ENCODE measurements at regions not wholly inside any gene's neighbourhood (a gene's known extent, or its start where the extent isn't known, plus 50 kb on each side); places are given as distances from the start of the nearest gene placed in this dataset.

DNA sequence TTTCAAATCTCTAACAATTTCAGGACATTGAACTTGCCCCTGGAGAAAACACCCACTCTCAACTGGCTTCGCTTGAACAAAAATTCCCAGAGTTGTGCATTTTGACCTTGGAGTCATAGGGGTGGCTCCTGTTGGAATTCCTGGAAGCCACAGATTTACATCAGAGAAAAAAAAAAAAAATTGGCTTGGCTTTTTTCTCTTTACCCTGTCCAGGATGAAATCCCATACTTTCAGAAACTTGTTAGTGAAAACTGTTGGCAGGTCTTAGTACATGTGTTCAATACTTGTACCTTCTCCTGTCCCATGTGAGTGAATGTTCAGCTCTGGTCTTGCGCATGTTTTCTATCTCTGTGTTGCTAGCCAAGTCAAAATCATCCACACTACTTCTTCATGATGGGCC is 228.8 kb downstream of the TGFB2 start:
- DNase-seq (ENCODE audit: insufficient read length, low spot score): no peak
- no peak for FAIRE-seq

GRCh38 chr1:218575079-218575478 is 229.9 kb downstream of the TGFB2 start:
- FAIRE-seq: no peak
- DNase-seq (ENCODE audit: insufficient read length, low spot score): no peak

- FAIRE-seq: no peak
- no peak for DNase-seq (ENCODE audit: insufficient read length, low spot score)
These were observed 230.7 kb downstream of the TGFB2 start for GRCh38 chr1:218575856-218576255.

GRCh38 chr1:218582646-218583045 is 237.5 kb downstream of the TGFB2 start:
- DNase-seq (ENCODE audit: insufficient read length, low spot score) (no peak), FAIRE-seq (no peak)

GRCh38 chr1:218584418-218585155 is 239.5 kb downstream of the TGFB2 start:
- DNase-seq (ENCODE audit: insufficient read length, low spot score) (no peak), FAIRE-seq (no peak)

DNA sequence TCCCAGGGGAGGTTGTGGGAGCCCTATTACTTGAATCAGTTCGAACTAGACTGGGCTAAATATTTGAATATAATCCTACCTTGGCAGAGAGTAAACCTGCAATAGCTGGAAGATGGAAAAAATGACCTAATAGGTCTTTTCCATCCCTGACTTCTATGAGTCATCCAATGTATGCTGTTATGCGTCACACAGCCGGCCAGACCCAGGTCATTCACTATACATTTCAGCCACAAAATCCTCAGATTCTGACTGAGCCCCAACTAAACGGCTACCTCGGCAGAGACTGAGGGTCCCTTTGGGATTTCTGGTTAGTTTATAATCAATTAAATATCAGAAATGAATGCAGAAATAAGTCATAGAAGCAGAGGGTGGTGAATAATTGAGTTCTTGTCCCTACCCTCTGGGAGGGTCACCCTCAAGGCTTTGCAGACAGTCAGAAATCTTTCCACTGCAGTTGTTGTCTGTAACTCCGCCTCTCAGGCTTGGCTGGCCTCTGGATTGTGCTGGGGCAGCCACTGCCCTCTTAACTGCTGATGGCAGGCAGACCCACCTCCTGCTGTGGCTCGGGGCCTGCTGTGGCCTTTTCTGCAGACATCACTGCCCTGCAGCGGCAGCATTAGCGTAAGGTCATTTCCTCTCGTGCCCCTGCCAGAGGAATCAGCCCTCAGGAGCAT is 240.5 kb downstream of the TGFB2 start:
- FAIRE-seq (peak; percentile 80), DNase-seq (ENCODE audit: insufficient read length, low spot score) (peak; percentile 70)

- no peak for FAIRE-seq
These were observed 242.8 kb downstream of the TGFB2 start for GRCh38 chr1:218587900-218588299.

GRCh38 chr1:218588540-218589172 is 243.5 kb downstream of the TGFB2 start:
- FAIRE-seq (no peak), DNase-seq (ENCODE audit: insufficient read length, low spot score) (no peak)

More at GRCh38 chr1:218587900-218588299, 242.8 kb downstream of the TGFB2 start:
- no peak for DNase-seq (ENCODE audit: insufficient read length, low spot score)

- FAIRE-seq (no peak), DNase-seq (ENCODE audit: insufficient read length, low spot score) (no peak)
These were observed 244.4 kb downstream of the TGFB2 start for GRCh38 chr1:218589487-218589886.

DNA sequence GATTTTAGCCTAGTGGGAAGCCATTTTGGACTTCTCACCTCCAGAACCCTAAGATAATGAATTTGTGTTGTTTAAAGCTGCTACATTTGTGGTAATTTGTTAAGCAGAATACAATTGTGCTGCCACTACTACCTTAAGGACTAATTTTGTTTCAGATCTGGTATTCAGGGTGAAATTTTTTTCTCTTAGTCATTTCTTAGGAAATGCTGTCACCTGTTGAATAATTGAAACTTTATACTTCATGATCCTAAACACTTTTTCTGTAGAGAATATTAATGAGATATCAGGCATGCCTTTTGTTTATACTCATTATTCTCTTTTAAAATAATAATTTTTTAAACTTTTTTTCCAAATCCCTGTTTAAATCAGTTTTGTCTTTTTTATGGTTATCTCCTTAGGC is 246.8 kb downstream of the TGFB2 start:
- DNase-seq (ENCODE audit: insufficient read length, low spot score) (no peak), FAIRE-seq (no peak)

- no peak for DNase-seq (ENCODE audit: insufficient read length, low spot score)
- FAIRE-seq: peak; percentile 71
These were observed 247.6 kb downstream of the TGFB2 start for GRCh38 chr1:218592688-218593087.

- no peak for DNase-seq (ENCODE audit: insufficient read length, low spot score)
These were observed 255.8 kb downstream of the TGFB2 start for GRCh38 chr1:218600968-218601367.

DNA sequence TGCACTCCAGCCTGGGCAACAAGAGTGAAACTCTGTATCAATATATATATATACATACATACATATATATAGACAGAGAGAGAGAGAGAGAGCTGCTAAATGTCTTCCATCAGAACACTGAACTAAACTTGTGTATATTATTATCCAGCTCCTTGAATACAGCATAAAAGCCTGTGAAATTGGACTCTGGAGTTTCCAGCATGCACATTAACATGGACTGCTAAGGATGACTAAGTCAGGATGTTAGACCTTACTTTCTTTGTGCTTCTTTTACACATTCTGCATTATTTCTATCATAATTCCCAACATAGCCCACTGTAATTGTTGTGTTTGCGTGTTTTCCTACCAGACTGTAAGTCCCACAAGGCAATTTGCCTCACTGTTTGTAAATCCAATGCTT is 259.1 kb downstream of the TGFB2 start:
- DNase-seq (ENCODE audit: insufficient read length, low spot score) (no peak), FAIRE-seq (no peak)

More at GRCh38 chr1:218600968-218601367, 255.8 kb downstream of the TGFB2 start:
- FAIRE-seq: no peak

DNA sequence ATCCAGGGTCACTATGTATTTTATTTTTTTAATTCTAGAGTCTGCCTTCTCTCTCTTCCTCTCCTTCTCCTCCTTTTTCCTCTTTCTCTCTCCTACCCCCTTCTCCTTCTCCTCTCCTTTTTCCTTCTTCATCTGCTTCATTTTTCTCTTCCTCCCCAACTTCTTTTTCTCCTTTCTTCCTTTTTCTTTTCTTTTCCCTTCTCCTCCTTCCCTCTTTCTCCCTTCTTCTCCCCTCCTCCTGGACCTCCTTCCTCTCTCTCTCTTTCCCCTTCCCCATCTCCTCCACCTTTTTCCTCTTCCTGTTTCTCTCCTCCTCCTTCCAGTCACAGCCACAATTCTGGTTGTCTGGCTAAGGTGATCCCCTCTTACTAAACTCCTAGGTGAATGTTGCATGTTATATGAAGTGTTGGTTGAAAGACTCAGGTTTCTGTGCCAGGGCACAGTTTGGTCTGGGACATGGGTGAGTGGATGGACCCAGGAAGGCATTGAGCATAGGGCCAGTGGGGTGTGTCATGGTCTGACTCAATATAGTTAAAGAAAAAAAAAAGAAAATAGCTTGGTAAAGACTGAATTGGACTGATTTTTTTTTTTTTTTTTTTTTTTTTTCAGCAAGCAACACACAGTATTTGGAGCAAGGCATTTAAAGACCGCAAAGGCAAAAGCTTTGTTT is 266.9 kb downstream of the TGFB2 start:
- DNase-seq (ENCODE audit: insufficient read length, low spot score) (no peak), FAIRE-seq (no peak)

- FAIRE-seq (no peak), DNase-seq (ENCODE audit: insufficient read length, low spot score) (no peak)
These were observed 268.0 kb downstream of the TGFB2 start for GRCh38 chr1:218613105-218613504.

- DNase-seq (ENCODE audit: insufficient read length, low spot score) (no peak), FAIRE-seq (no peak)
These were observed 268.9 kb downstream of the TGFB2 start for GRCh38 chr1:218614031-218614430.

GRCh38 chr1:218616681-218617080 is 271.5 kb downstream of the TGFB2 start:
- FAIRE-seq: no peak

DNA sequence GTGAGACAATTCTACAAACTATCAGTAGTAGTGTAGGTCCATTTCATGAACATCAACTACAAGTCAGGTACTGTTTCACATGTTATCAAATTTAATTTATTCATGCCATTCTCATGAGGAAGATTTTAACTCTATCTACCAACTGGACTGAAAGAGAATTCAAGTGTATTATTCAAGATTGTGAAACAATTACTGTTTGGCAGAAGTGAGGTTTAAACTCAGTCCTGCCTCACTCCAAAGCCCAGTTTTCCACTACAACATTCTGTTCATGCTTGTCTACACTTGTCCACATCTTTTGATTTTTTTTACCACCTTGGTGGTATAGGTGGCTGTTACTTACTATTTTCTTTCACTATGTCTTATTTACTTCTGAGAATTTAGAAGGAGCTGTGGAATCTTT is 272.9 kb downstream of the TGFB2 start:
- FAIRE-seq (no peak), DNase-seq (ENCODE audit: insufficient read length, low spot score) (no peak)

More at GRCh38 chr1:218616681-218617080, 271.5 kb downstream of the TGFB2 start:
- no peak for DNase-seq (ENCODE audit: insufficient read length, low spot score)

GRCh38 chr1:218620956-218621355 is 275.8 kb downstream of the TGFB2 start:
- FAIRE-seq (no peak), DNase-seq (ENCODE audit: insufficient read length, low spot score) (no peak)

GRCh38 chr1:218624052-218624451 is 278.9 kb downstream of the TGFB2 start:
- DNase-seq (ENCODE audit: insufficient read length, low spot score) (no peak), FAIRE-seq (no peak)

DNA sequence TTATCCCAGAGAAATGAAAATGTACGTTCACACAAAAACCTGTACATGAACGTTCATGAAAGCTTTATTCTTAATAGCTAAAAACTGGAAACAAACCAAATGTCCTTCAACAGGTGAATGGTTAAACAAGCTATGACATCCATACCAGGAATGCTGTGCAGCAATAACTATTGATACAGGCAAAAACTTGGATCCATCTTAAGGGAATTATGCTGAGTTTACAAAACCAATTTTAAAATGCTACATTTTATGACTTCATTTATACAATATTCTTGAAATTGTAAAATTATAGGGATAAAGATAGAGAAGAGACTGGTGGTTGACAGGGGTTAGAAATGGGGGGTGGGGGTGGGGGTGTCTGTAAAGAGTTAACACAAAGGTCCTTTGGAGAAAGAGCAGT is 280.3 kb downstream of the TGFB2 start:
- no peak for DNase-seq (ENCODE audit: insufficient read length, low spot score)
- FAIRE-seq: no peak

Data from HTR-8/SVneo (cell line).